ENCODE measurements at regions not wholly inside any gene's neighbourhood (a gene's known extent, or its start where the extent isn't known, plus 50 kb on each side); places are given as distances from the start of the nearest gene placed in this dataset.

- 96% methylated on average over 5 of the region's 5 CpGs for WGBS (ENCODE audit: low lambda C conversion rate, missing lambda C conversion rate)
- H3K4me3 ChIP-seq = no peak overlapping the region
Measured at GRCh38 chr9:71632776-71633175, 135.5 kb downstream of the CEMIP2 start.

GRCh38 chr9:71630377-71630995, 137.8 kb downstream of the CEMIP2 start:
- H4K20me1 ChIP-seq (ENCODE audit: insufficient read depth, poor library complexity, severe bottlenecking) = no peaks in the 10 kb centered on the region
- H2AFZ ChIP-seq = no peak overlapping the region
- no peak for DNase-seq (ENCODE audit: low spot score)
- no peak overlapping the region for H3K4me2 ChIP-seq
- H3K9me2 ChIP-seq (replicated peaks; ENCODE audit: insufficient read depth) = no peaks in the 10 kb centered on the region
- no peak overlapping the region for H3K27ac ChIP-seq
- no peaks in the 10 kb centered on the region for H3K27me3 ChIP-seq
- H3K4me3 ChIP-seq = no peak overlapping the region
- H3K79me2 ChIP-seq = no peaks in the 10 kb centered on the region
- no peaks in the 10 kb centered on the region for H3K9me3 ChIP-seq (ENCODE audit: low read depth)
- 92% methylated on average over 3 of the region's 3 CpGs for WGBS (ENCODE audit: low lambda C conversion rate, missing lambda C conversion rate)
- no peaks in the 10 kb centered on the region for H3K36me3 ChIP-seq (replicated peaks; ENCODE audit: insufficient read depth, low read depth)
- TF ChIP-seq EZH2phosphoT487 (IDR thresholded peaks at IDR 0.05; ENCODE audit: low read depth, severe bottlenecking, unreplicated experiment) = no peak
- TF ChIP-seq EZH2 (IDR thresholded peaks at IDR 0.05; ENCODE audit: borderline replicate concordance) = no peak
- TF ChIP-seq CTCF (IDR thresholded peaks at IDR 0.05; ENCODE audit: poor library complexity) = no peak
- H3K4me1 ChIP-seq (ENCODE audit: insufficient read depth) = no peaks in the 10 kb centered on the region

More at GRCh38 chr9:71632776-71633175, 135.5 kb downstream of the CEMIP2 start:
- no peak for DNase-seq (ENCODE audit: low spot score)
- Histone ChIP-seq H3K9me2 (replicated peaks; ENCODE audit: insufficient read depth) (no peaks in the 10 kb centered on the region), H3K27ac (no peak overlapping the region), H3K36me3 (replicated peaks; ENCODE audit: insufficient read depth, low read depth) (no peaks in the 10 kb centered on the region), H2AFZ (no peak overlapping the region), H3K4me2 (no peak overlapping the region), H3K4me1 (ENCODE audit: insufficient read depth) (no peaks in the 10 kb centered on the region), H4K20me1 (ENCODE audit: insufficient read depth, poor library complexity, severe bottlenecking) (no peaks in the 10 kb centered on the region), H3K9me3 (ENCODE audit: low read depth) (no peaks in the 10 kb centered on the region), H3K79me2 (no peaks in the 10 kb centered on the region), H3K27me3 (no peaks in the 10 kb centered on the region)
- TF ChIP-seq EZH2 (IDR thresholded peaks at IDR 0.05; ENCODE audit: borderline replicate concordance) (no peak), EZH2phosphoT487 (IDR thresholded peaks at IDR 0.05; ENCODE audit: low read depth, severe bottlenecking, unreplicated experiment) (no peak), CTCF (IDR thresholded peaks at IDR 0.05; ENCODE audit: poor library complexity) (no peak)

- Histone ChIP-seq H3K9me2 (replicated peaks; ENCODE audit: insufficient read depth) (no peaks in the 10 kb centered on the region), H3K4me2 (no peak overlapping the region), H3K27ac (no peak overlapping the region), H4K20me1 (ENCODE audit: insufficient read depth, poor library complexity, severe bottlenecking) (no peaks in the 10 kb centered on the region), H3K4me1 (ENCODE audit: insufficient read depth) (no peaks in the 10 kb centered on the region), H3K4me3 (no peak overlapping the region), H3K79me2 (no peaks in the 10 kb centered on the region), H3K9me3 (ENCODE audit: low read depth) (no peaks in the 10 kb centered on the region), H3K36me3 (replicated peaks; ENCODE audit: insufficient read depth, low read depth) (no peaks in the 10 kb centered on the region), H2AFZ (no peak overlapping the region), H3K27me3 (no peaks in the 10 kb centered on the region)
- TF ChIP-seq CTCF (IDR thresholded peaks at IDR 0.05; ENCODE audit: poor library complexity) (no peak), EZH2 (IDR thresholded peaks at IDR 0.05; ENCODE audit: borderline replicate concordance) (no peak), EZH2phosphoT487 (IDR thresholded peaks at IDR 0.05; ENCODE audit: low read depth, severe bottlenecking, unreplicated experiment) (no peak)
- DNase-seq (ENCODE audit: low spot score) = no peak
- WGBS (ENCODE audit: low lambda C conversion rate, missing lambda C conversion rate) = 42% methylated on average over 3 of the region's 3 CpGs
Measured at GRCh38 chr9:71629578-71630215, 138.6 kb downstream of the CEMIP2 start.

All from hepatocyte (in vitro differentiated cells).